H1 (cell line): ENCODE measurements at regions not wholly inside any gene's neighbourhood (a gene's known extent, or its start where the extent isn't known, plus 50 kb on each side); places are given as distances from the start of the nearest gene placed in this dataset.

Experiments
- CTCF ChIA-PET: fragments of 300-600 bp; sonication (Branson Sonifier 250); formaldehyde crosslinking; loops from one replicate; lab custom pipeline; 2021; ENCODE audit not compliant: partially characterized antibody; lab: Charles Lee
- POLR2A ChIA-PET: fragments of 300-600 bp; sonication (Branson Sonifier 250); formaldehyde crosslinking; loops from one replicate; lab custom pipeline; 2021; ENCODE audit warnings: inconsistent platforms; ENCODE audit not compliant: partially characterized antibody; lab: Charles Lee
- DNase-seq, 2 experiments: peaks; one replicate each; pipeline versions ENCODE4 v3.0.0 to v3.0.0-alpha.2; 2010 to 2022; ENCODE audit warnings: low spot score in 2 of 2, low read depth in 1 of 2, mixed read lengths in 1 of 2
- FAIRE-seq: peaks from 2 replicates; lab custom pipeline; 2011; peaks lifted over from hg19 to GRCh38; lab: Jason Lieb, UNC
- H2AFZ ChIP-seq: 2 replicates; pipeline ENCODE4 v1.8.1; 2012; ENCODE audit warnings: low read length, inconsistent platforms
- H2AK5ac ChIP-seq: 2 replicates; pipeline ENCODE4 v1.6.1; 2013; ENCODE audit warnings: low read depth, low read length
- H2BK120ac ChIP-seq: replicated peaks from 2 replicates; pipeline ENCODE3; 2013; ENCODE audit warnings: low read depth, low read length, inconsistent platforms
- H2BK12ac ChIP-seq: 2 replicates; pipeline ENCODE4 v1.6.1; 2013; ENCODE audit warnings: low read depth, low read length
- H2BK15ac ChIP-seq: 2 replicates; pipeline ENCODE4 v1.6.1; 2013; ENCODE audit warnings: low read length
- H2BK20ac ChIP-seq: 2 replicates; pipeline ENCODE4 v1.6.1; 2013; ENCODE audit warnings: low read length
- H2BK5ac ChIP-seq: 2 replicates; pipeline ENCODE4 v1.6.1; 2013; ENCODE audit warnings: low read depth, low read length
- H3K14ac ChIP-seq: 2 replicates; pipeline ENCODE4 v1.6.1; 2013; ENCODE audit warnings: inconsistent platforms; ENCODE audit not compliant: insufficient read length
- H3K18ac ChIP-seq: 2 replicates; pipeline ENCODE4 v1.6.1; 2013; ENCODE audit warnings: low read length; ENCODE audit errors: extremely low read depth
- H3K23ac ChIP-seq: 2 replicates; pipeline ENCODE4 v1.6.1; 2013; ENCODE audit warnings: inconsistent platforms; ENCODE audit not compliant: insufficient read length
- H3K23me2 ChIP-seq: 2 replicates; pipeline ENCODE4 v1.6.1; 2013; ENCODE audit warnings: low read depth, low read length
- H3K27ac ChIP-seq: 2 replicates; pipeline ENCODE4 v1.6.1; 2011; ENCODE audit warnings: low read depth, low read length, inconsistent platforms
- H3K27me3 ChIP-seq, 4 experiments: replicated peaks in 1 of 4; 1 replicate in 1 of 4; 2 replicates in 3 of 4; pipeline versions ENCODE4 v1.6.1 to v1.8.1; 2011 to 2013; ENCODE audit warnings: low read length in 3 of 4, mild to moderate bottlenecking in 3 of 4, inconsistent platforms in 2 of 4, mixed read lengths in 2 of 4, moderate library complexity in 1 of 4; ENCODE audit not compliant: control insufficient read depth in 3 of 4, insufficient read depth in 3 of 4; ENCODE audit errors: extremely low read depth in 1 of 4
- H3K36me3 ChIP-seq, 4 experiments: 2 replicates each; pipeline versions ENCODE4 v1.6.1 to v1.8.1; 2011 to 2013; ENCODE audit warnings: mild to moderate bottlenecking in 4 of 4, low read length in 3 of 4, moderate library complexity in 2 of 4, control low read depth in 1 of 4, inconsistent platforms in 1 of 4; ENCODE audit not compliant: insufficient read depth in 4 of 4, control insufficient read depth in 2 of 4
- H3K4ac ChIP-seq: replicated peaks from 2 replicates; pipeline ENCODE3; 2013; ENCODE audit warnings: low read length, low read depth, mixed read lengths, inconsistent platforms; ENCODE audit not compliant: insufficient read length
- H3K4me1 ChIP-seq, 4 experiments: replicated peaks in 1 of 4; 1 replicate in 1 of 4; 2 replicates in 3 of 4; pipeline versions ENCODE4 v1.6.1 to v1.8.1; 2011 to 2013; ENCODE audit warnings: low read length in 3 of 4, inconsistent platforms in 2 of 4, mixed read lengths in 1 of 4; ENCODE audit not compliant: insufficient read depth in 4 of 4, control insufficient read depth in 3 of 4
- H3K4me2 ChIP-seq, 2 experiments: 2 replicates each; pipeline versions ENCODE4 v1.6.1 to v1.8.1; 2011 to 2013; ENCODE audit warnings: low read depth in 2 of 2, low read length in 2 of 2, control low read depth in 1 of 2, inconsistent platforms in 1 of 2, mild to moderate bottlenecking in 1 of 2; ENCODE audit not compliant: insufficient read depth in 1 of 2
- H3K4me3 ChIP-seq, 4 experiments: fragments of 200-600, 300-600 bp in 1 of 4; sonication (generic), shearing (Covaris generic), sonication (Bioruptor Twin) in 1 of 4; 2 replicates each; pipeline versions ENCODE4 v1.5.1 to v1.8.1; 2011 to 2016; ENCODE audit warnings: low read length in 4 of 4, low read depth in 3 of 4, control low read depth in 2 of 4, inconsistent platforms in 2 of 4, mild to moderate bottlenecking in 2 of 4, mixed read lengths in 1 of 4, moderate library complexity in 1 of 4; ENCODE audit not compliant: insufficient read depth in 2 of 4; ENCODE audit errors: extremely low read depth in 1 of 4
- H3K56ac ChIP-seq: replicated peaks from 2 replicates; pipeline ENCODE3; 2013; ENCODE audit warnings: low read depth, mild to moderate bottlenecking, mixed read lengths, low read length, inconsistent platforms; ENCODE audit not compliant: insufficient read length
- H3K79me1 ChIP-seq: 2 replicates; pipeline ENCODE4 v1.6.1; 2013; ENCODE audit warnings: low read depth, low read length, control low read depth
- H3K79me2 ChIP-seq, 2 experiments: 2 replicates each; pipeline versions ENCODE4 v1.6.1 to v1.8.1; 2012 to 2013; ENCODE audit warnings: low read length in 2 of 2, mild to moderate bottlenecking in 2 of 2, inconsistent platforms in 1 of 2; ENCODE audit not compliant: insufficient read depth in 2 of 2, control insufficient read depth in 1 of 2
- H3K9ac ChIP-seq, 4 experiments: replicated peaks in 1 of 4; 1 replicate in 1 of 4; 2 replicates in 3 of 4; pipeline versions ENCODE4 v1.6.1 to v1.8.1; 2011 to 2013; ENCODE audit warnings: low read depth in 3 of 4, low read length in 3 of 4, control low read depth in 2 of 4, mild to moderate bottlenecking in 2 of 4, moderate library complexity in 2 of 4, inconsistent platforms in 1 of 4; ENCODE audit errors: extremely low read depth in 1 of 4
- H3K9me3 ChIP-seq, 2 experiments: 2 replicates each; pipeline versions ENCODE4 v1.6.1 to v1.8.1; 2012 to 2013; ENCODE audit warnings: mild to moderate bottlenecking in 2 of 2, moderate library complexity in 2 of 2, control low read depth in 1 of 2, inconsistent platforms in 1 of 2, low read depth in 1 of 2, low read length in 1 of 2, mixed read lengths in 1 of 2; ENCODE audit not compliant: insufficient read depth in 2 of 2
- H4K20me1 ChIP-seq, 2 experiments: replicated peaks in 1 of 2; 2 replicates each; pipeline versions ENCODE3 to v1.8.1; 2011 to 2013; ENCODE audit warnings: inconsistent platforms in 2 of 2, low read length in 2 of 2, mild to moderate bottlenecking in 1 of 2; ENCODE audit not compliant: insufficient read depth in 2 of 2, control insufficient read depth in 1 of 2
- H4K5ac ChIP-seq: 2 replicates; pipeline ENCODE4 v1.6.1; 2013; ENCODE audit warnings: low read length, low read depth, mixed read lengths, inconsistent platforms; ENCODE audit not compliant: insufficient read length
- H4K8ac ChIP-seq: 2 replicates; pipeline ENCODE4 v1.8.0; 2013; ENCODE audit warnings: mild to moderate bottlenecking, moderate library complexity, low read length, inconsistent platforms; ENCODE audit not compliant: insufficient read depth; ENCODE audit errors: extremely low read depth
- H4K91ac ChIP-seq: replicated peaks from 2 replicates; pipeline ENCODE3; 2013; ENCODE audit warnings: low read length, mixed read lengths, inconsistent platforms; ENCODE audit not compliant: insufficient read length
- CBX8 ChIP-seq: fragments of 300-800, 300-1000 bp; sonication (generic); IDR thresholded peaks from 2 replicates; pipeline ENCODE4 v1.7.1; 2016; ENCODE audit warnings: low read depth, low read length, borderline replicate concordance
- CEBPB ChIP-seq: IDR thresholded peaks from 2 replicates; pipeline ENCODE4 v1.6.1; 2012; ENCODE audit warnings: low read depth, low read length
- CTBP2 ChIP-seq: IDR thresholded peaks from 2 replicates; pipeline ENCODE4 v1.7.0; 2011; ENCODE audit warnings: borderline replicate concordance, mild to moderate bottlenecking, moderate library complexity, mixed read lengths, low read length; ENCODE audit not compliant: insufficient read depth, insufficient read length
- EP300 ChIP-seq, 2 experiments: IDR thresholded peaks; 1 replicate in 1 of 2; 2 replicates in 1 of 2; pipeline ENCODE4 v1.6.1; 2011 to 2012; ENCODE audit warnings: low read depth in 2 of 2, low read length in 2 of 2, mild to moderate bottlenecking in 2 of 2, borderline replicate concordance in 1 of 2, inconsistent platforms in 1 of 2, moderate library complexity in 1 of 2
- GTF2F1 ChIP-seq: IDR thresholded peaks from 2 replicates; pipeline ENCODE4 v1.6.1; 2012; ENCODE audit warnings: low read depth, low read length, improper control_type of control experiment, borderline replicate concordance
- HDAC6 ChIP-seq: IDR thresholded peaks from one replicate; pipeline ENCODE4 v1.7.1; 2012; ENCODE audit warnings: low read depth, mild to moderate bottlenecking, inconsistent platforms, low read length, moderate library complexity
- MAFK ChIP-seq: IDR thresholded peaks from 2 replicates; pipeline ENCODE4 v1.6.1; 2012; ENCODE audit warnings: low read depth, mild to moderate bottlenecking, improper control_type of control experiment, low read length
- SAP30 ChIP-seq: fragments of 300-600 bp; sonication (generic); IDR thresholded peaks from 2 replicates; pipeline ENCODE4 v1.7.1; 2012; ENCODE audit warnings: low read length, moderate library complexity, mild to moderate bottlenecking, inconsistent platforms; ENCODE audit not compliant: insufficient read depth, insufficient replicate concordance
- TAF7 ChIP-seq: optimal IDR thresholded peaks from 2 replicates; pipeline ENCODE3; 2011; ENCODE audit warnings: low read depth, mild to moderate bottlenecking, inconsistent platforms, low read length, moderate library complexity, borderline replicate concordance
- WGBS, 2 experiments: shearing (Covaris generic) in 1 of 2; methylation state at CpG; one replicate each; pipeline versions ENCODE4 v1.1.6 to v1.1.7; 2013 to 2015; ENCODE audit warnings: low lambda C conversion rate in 2 of 2, mixed read lengths in 2 of 2, inconsistent platforms in 1 of 2, low coverage in 1 of 2, missing lambda C conversion rate in 1 of 2; ENCODE audit not compliant: insufficient replicate concordance in 2 of 2, insufficient coverage in 1 of 2, insufficient read length in 1 of 2; ENCODE audit errors: extremely low coverage in 1 of 2, missing lambda C conversion rate in 1 of 2; 5-methylcytosine and 5-hydroxymethylcytosine counted together

- H2BK12ac ChIP-seq: no peak overlapping the region
- H3K9ac ChIP-seq: no peak overlapping the region
- no peak overlapping the region for H2BK5ac ChIP-seq
- ChIA-PET CTCF (no interaction called here), POLR2A (interaction anchor here (0.6 kb wide), 1 partner anchor 30 kb away, joined by 3 read pairs; no protein-coding TSS in a partner anchor)
- no peaks in the 10 kb centered on the region for H4K20me1 ChIP-seq
- no peak overlapping the region for H2AK5ac ChIP-seq
- H3K23ac ChIP-seq: no peak overlapping the region
- H3K4me2 ChIP-seq: no peak overlapping the region
- no peak overlapping the region for H2BK120ac ChIP-seq
- WGBS, 2 experiments: 90% methylated on average over 2 of the region's 2 CpGs; no CpG with 5 or more reads in 1 of the 2 experiments
- no peaks in the 10 kb centered on the region for H3K23me2 ChIP-seq
- DNase-seq: no peak
- H4K91ac ChIP-seq: no peak overlapping the region
- H3K27ac ChIP-seq: no peak overlapping the region
- H2BK15ac ChIP-seq: no peak overlapping the region
- H4K5ac ChIP-seq: no peak overlapping the region
- H3K4me3 ChIP-seq: no peak overlapping the region
- no peaks in the 10 kb centered on the region for H3K27me3 ChIP-seq
- H3K56ac ChIP-seq: no peak overlapping the region
- H3K79me1 ChIP-seq: no peaks in the 10 kb centered on the region
- H4K8ac ChIP-seq: no peak overlapping the region
- no peaks in the 10 kb centered on the region for H3K79me2 ChIP-seq
- FAIRE-seq: no peak
- H3K18ac ChIP-seq: no peak overlapping the region
- no peaks in the 10 kb centered on the region for H3K36me3 ChIP-seq
- H3K14ac ChIP-seq: no peak overlapping the region
- no peaks in the 10 kb centered on the region for H3K4me1 ChIP-seq
- no peak overlapping the region for H2BK20ac ChIP-seq
- H2AFZ ChIP-seq: no peak overlapping the region
- no peak overlapping the region for H3K4ac ChIP-seq
- no peaks in the 10 kb centered on the region for H3K9me3 ChIP-seq
- no peak for TF ChIP-seq CEBPB
- no peak for TF ChIP-seq TAF7
- no peak for TF ChIP-seq EP300 (IDR thresholded peaks at IDR 0.05; ENCODE audit: borderline replicate concordance in 1 of 2, low read depth in 2 of 2, low read length in 2 of 2)
- TF ChIP-seq HDAC6: no peak
- no peak for TF ChIP-seq CTBP2
- no peak for TF ChIP-seq GTF2F1
- TF ChIP-seq SAP30: no peak
- no peak for TF ChIP-seq CBX8
- TF ChIP-seq MAFK: no peak
Observed at GRCh38 chr15:67953299-67953698, 100.8 kb upstream of the PIAS1 start.
